Liver (tissue), 8 donors: ENCODE measurements at regions not wholly inside any gene's neighbourhood (a gene's known extent, or its start where the extent isn't known, plus 50 kb on each side); places are given as distances from the start of the nearest gene placed in this dataset.

Experiments
- DNase-seq: peaks from one replicate; pipeline ENCODE4 v3.0.0-alpha.2; 2017; ENCODE audit warnings: low spot score
- H3K27ac ChIP-seq, 2 donors: one replicate each; pipeline ENCODE4 v1.7.0; 2013; ENCODE audit warnings: inconsistent platforms in 2 of 2, low read length in 2 of 2, control low read depth in 1 of 2, low read depth in 1 of 2, mild to moderate bottlenecking in 1 of 2
- H3K27me3 ChIP-seq, 4 donors: one replicate each; pipeline versions ENCODE4 v1.6.1 to v1.7.0; 2013; ENCODE audit warnings: low read length in 3 of 4, inconsistent platforms in 1 of 4, mild to moderate bottlenecking in 1 of 4, moderate library complexity in 1 of 4; ENCODE audit not compliant: control insufficient read depth in 4 of 4, insufficient read depth in 4 of 4
- H3K36me3 ChIP-seq, 4 donors: one replicate each; pipeline versions ENCODE4 v1.6.1 to v1.7.0; 2013; ENCODE audit warnings: low read length in 3 of 4, mild to moderate bottlenecking in 3 of 4, low read depth in 1 of 4, moderate library complexity in 1 of 4; ENCODE audit not compliant: control insufficient read depth in 4 of 4, insufficient read depth in 3 of 4
- H3K4me1 ChIP-seq, 4 donors: one replicate each; pipeline versions ENCODE4 v1.6.1 to v1.7.0; 2013; ENCODE audit warnings: low read length in 3 of 4, mild to moderate bottlenecking in 3 of 4, moderate library complexity in 1 of 4; ENCODE audit not compliant: control insufficient read depth in 4 of 4, insufficient read depth in 4 of 4
- H3K4me3 ChIP-seq, 3 donors: one replicate each; pipeline versions ENCODE4 v1.6.1 to v1.7.0; 2013; ENCODE audit warnings: low read length in 3 of 3, control low read depth in 1 of 3, low read depth in 1 of 3, mild to moderate bottlenecking in 1 of 3
- H3K9ac ChIP-seq, 2 donors: one replicate each; pipeline ENCODE4 v1.7.0; 2013; ENCODE audit warnings: low read length in 2 of 2, mild to moderate bottlenecking in 2 of 2, moderate library complexity in 2 of 2, control low read depth in 1 of 2, low read depth in 1 of 2
- H3K9me3 ChIP-seq, 4 donors: one replicate each; pipeline versions ENCODE4 v1.6.1 to v1.7.0; 2013; ENCODE audit warnings: low read length in 3 of 4; ENCODE audit not compliant: control insufficient read depth in 4 of 4
- EGR1 ChIP-seq, 2 donors: IDR thresholded peaks; 2 replicates each; pipeline ENCODE4 v1.6.1; 2016 to 2018; ENCODE audit warnings: antibody characterized with exemption in 2 of 2, low read depth in 2 of 2
- FOXA1 ChIP-seq: IDR thresholded peaks from 2 replicates; pipeline ENCODE4 v1.6.1; 2016; ENCODE audit warnings: antibody characterized with exemption
- FOXA2 ChIP-seq: IDR thresholded peaks from 2 replicates; pipeline ENCODE4 v1.6.1; 2016; ENCODE audit warnings: antibody characterized with exemption
- HNF4A ChIP-seq, 2 donors: conservative IDR thresholded peaks; 2 replicates each; pipeline ENCODE4 v1.6.1; 2016; ENCODE audit warnings: antibody characterized with exemption in 2 of 2, mild to moderate bottlenecking in 2 of 2
- HNF4G ChIP-seq: IDR thresholded peaks from 2 replicates; pipeline ENCODE4 v1.6.1; 2016; ENCODE audit warnings: antibody characterized with exemption
- JUND ChIP-seq, 2 donors: IDR thresholded peaks; 2 replicates each; pipeline ENCODE4 v1.6.1; 2016; ENCODE audit warnings: antibody characterized with exemption in 2 of 2
- NR2F2 ChIP-seq: IDR thresholded peaks from 2 replicates; pipeline ENCODE4 v1.6.1; 2016; ENCODE audit warnings: antibody characterized with exemption
- RAD21 ChIP-seq, 2 donors: IDR thresholded peaks; 2 replicates each; pipeline ENCODE4 v1.6.1; 2016; ENCODE audit warnings: antibody characterized with exemption in 2 of 2, mild to moderate bottlenecking in 2 of 2
- RXRA ChIP-seq, 2 donors: IDR thresholded peaks; 2 replicates each; pipeline ENCODE4 v1.6.1; 2017 to 2018; ENCODE audit warnings: antibody characterized with exemption in 2 of 2, mild to moderate bottlenecking in 1 of 2
- SP1 ChIP-seq: IDR thresholded peaks from 2 replicates; pipeline ENCODE4 v1.6.1; 2018; ENCODE audit warnings: antibody characterized with exemption, mild to moderate bottlenecking
- TAF1 ChIP-seq: conservative IDR thresholded peaks from 2 replicates; pipeline ENCODE4 v1.6.1; 2016; ENCODE audit warnings: antibody characterized with exemption, mild to moderate bottlenecking
- YY1 ChIP-seq: IDR thresholded peaks from 2 replicates; pipeline ENCODE4 v1.6.1; 2016; ENCODE audit warnings: antibody characterized with exemption, mild to moderate bottlenecking
- WGBS: extraction: QIAGEN DNeasy Blood & Tissue Kit; methylation state at CpG from one replicate; pipeline ENCODE4 v1.1.7; 2013; 5-methylcytosine and 5-hydroxymethylcytosine counted together
- TF ChIP-seq, protein P1 (sequence below): fragments of 150-350 bp; IDR thresholded peaks from 2 replicates; pipeline ENCODE4 v1.5.1; 2017; ENCODE audit warnings: improper control_type of control experiment, low read depth, low read length; ENCODE audit not compliant: missing input control
- TF ChIP-seq, protein P2 (sequence below): IDR thresholded peaks from 2 replicates; pipeline ENCODE4 v1.6.1; 2016; ENCODE audit warnings: antibody characterized with exemption
- TF ChIP-seq, protein P3 (sequence below): IDR thresholded peaks from 2 replicates; pipeline ENCODE4 v1.6.1; 2016; ENCODE audit warnings: antibody characterized with exemption
- TF ChIP-seq, protein P4 (sequence below): IDR thresholded peaks from 2 replicates; pipeline ENCODE4 v1.6.1; 2016; ENCODE audit warnings: antibody characterized with exemption
- TF ChIP-seq, protein P5 (sequence below): IDR thresholded peaks from 2 replicates; pipeline ENCODE4 v1.6.1; 2016; ENCODE audit warnings: antibody characterized with exemption, mild to moderate bottlenecking
- donor health status: healthy.
- donor health status: healthy.
- donor health status: healthy.
- donor health status: healthy.
- donor health status: healthy.

DNA sequence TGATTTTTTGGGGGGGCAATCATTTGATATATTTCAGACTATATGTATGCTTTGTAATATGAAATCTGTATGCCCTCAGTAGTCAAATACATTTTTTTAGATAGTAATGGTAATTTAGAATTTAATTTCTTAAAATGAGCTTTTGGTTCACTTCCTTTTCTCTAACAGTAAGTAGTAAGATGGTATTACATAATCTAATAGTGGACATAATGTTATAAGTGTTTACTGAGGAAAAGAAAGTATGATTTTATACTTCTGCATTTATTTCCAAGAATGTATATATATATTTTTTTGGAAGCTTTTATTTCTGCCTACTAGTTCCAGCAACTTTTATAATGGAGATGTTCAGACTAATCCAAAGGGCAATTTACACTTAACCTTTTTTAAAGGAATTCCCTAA, 1450.7 kb upstream of the TENM3 start:
- Histone ChIP-seq H3K27ac (no peak overlapping the region), H3K9ac (no peak overlapping the region), H3K4me1 (no peaks in the 10 kb centered on the region), H3K36me3 (no peaks in the 10 kb centered on the region), H3K27me3 (no peaks in the 10 kb centered on the region), H3K4me3 (no peak overlapping the region), H3K9me3 (no peaks in the 10 kb centered on the region)
- no peak for DNase-seq
- TF ChIP-seq HNF4G = no peak
- no peak for TF ChIP-seq HNF4A (conservative IDR thresholded peaks at IDR 0.05)
- TF ChIP-seq RXRA (IDR thresholded peaks at IDR 0.05) = no peak
- no peak for TF ChIP-seq YY1
- TF ChIP-seq, protein P1, sequence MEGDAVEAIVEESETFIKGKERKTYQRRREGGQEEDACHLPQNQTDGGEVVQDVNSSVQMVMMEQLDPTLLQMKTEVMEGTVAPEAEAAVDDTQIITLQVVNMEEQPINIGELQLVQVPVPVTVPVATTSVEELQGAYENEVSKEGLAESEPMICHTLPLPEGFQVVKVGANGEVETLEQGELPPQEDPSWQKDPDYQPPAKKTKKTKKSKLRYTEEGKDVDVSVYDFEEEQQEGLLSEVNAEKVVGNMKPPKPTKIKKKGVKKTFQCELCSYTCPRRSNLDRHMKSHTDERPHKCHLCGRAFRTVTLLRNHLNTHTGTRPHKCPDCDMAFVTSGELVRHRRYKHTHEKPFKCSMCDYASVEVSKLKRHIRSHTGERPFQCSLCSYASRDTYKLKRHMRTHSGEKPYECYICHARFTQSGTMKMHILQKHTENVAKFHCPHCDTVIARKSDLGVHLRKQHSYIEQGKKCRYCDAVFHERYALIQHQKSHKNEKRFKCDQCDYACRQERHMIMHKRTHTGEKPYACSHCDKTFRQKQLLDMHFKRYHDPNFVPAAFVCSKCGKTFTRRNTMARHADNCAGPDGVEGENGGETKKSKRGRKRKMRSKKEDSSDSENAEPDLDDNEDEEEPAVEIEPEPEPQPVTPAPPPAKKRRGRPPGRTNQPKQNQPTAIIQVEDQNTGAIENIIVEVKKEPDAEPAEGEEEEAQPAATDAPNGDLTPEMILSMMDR = no peak
- TF ChIP-seq, protein P2, sequence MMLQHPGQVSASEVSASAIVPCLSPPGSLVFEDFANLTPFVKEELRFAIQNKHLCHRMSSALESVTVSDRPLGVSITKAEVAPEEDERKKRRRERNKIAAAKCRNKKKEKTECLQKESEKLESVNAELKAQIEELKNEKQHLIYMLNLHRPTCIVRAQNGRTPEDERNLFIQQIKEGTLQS = no peak
- TF ChIP-seq, protein P3, sequence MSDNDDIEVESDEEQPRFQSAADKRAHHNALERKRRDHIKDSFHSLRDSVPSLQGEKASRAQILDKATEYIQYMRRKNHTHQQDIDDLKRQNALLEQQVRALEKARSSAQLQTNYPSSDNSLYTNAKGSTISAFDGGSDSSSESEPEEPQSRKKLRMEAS = no peak
- TF ChIP-seq, protein P4, sequence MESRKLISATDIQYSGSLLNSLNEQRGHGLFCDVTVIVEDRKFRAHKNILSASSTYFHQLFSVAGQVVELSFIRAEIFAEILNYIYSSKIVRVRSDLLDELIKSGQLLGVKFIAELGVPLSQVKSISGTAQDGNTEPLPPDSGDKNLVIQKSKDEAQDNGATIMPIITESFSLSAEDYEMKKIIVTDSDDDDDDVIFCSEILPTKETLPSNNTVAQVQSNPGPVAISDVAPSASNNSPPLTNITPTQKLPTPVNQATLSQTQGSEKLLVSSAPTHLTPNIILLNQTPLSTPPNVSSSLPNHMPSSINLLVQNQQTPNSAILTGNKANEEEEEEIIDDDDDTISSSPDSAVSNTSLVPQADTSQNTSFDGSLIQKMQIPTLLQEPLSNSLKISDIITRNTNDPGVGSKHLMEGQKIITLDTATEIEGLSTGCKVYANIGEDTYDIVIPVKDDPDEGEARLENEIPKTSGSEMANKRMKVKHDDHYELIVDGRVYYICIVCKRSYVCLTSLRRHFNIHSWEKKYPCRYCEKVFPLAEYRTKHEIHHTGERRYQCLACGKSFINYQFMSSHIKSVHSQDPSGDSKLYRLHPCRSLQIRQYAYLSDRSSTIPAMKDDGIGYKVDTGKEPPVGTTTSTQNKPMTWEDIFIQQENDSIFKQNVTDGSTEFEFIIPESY = no peak
- TF ChIP-seq JUND (IDR thresholded peaks at IDR 0.05) = no peak
- TF ChIP-seq SP1 = no peak
- TF ChIP-seq FOXA1 = no peak
- TF ChIP-seq FOXA2 = no peak
- no peak for TF ChIP-seq TAF1
- TF ChIP-seq, protein P5, sequence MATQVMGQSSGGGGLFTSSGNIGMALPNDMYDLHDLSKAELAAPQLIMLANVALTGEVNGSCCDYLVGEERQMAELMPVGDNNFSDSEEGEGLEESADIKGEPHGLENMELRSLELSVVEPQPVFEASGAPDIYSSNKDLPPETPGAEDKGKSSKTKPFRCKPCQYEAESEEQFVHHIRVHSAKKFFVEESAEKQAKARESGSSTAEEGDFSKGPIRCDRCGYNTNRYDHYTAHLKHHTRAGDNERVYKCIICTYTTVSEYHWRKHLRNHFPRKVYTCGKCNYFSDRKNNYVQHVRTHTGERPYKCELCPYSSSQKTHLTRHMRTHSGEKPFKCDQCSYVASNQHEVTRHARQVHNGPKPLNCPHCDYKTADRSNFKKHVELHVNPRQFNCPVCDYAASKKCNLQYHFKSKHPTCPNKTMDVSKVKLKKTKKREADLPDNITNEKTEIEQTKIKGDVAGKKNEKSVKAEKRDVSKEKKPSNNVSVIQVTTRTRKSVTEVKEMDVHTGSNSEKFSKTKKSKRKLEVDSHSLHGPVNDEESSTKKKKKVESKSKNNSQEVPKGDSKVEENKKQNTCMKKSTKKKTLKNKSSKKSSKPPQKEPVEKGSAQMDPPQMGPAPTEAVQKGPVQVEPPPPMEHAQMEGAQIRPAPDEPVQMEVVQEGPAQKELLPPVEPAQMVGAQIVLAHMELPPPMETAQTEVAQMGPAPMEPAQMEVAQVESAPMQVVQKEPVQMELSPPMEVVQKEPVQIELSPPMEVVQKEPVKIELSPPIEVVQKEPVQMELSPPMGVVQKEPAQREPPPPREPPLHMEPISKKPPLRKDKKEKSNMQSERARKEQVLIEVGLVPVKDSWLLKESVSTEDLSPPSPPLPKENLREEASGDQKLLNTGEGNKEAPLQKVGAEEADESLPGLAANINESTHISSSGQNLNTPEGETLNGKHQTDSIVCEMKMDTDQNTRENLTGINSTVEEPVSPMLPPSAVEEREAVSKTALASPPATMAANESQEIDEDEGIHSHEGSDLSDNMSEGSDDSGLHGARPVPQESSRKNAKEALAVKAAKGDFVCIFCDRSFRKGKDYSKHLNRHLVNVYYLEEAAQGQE = no peak

DNA sequence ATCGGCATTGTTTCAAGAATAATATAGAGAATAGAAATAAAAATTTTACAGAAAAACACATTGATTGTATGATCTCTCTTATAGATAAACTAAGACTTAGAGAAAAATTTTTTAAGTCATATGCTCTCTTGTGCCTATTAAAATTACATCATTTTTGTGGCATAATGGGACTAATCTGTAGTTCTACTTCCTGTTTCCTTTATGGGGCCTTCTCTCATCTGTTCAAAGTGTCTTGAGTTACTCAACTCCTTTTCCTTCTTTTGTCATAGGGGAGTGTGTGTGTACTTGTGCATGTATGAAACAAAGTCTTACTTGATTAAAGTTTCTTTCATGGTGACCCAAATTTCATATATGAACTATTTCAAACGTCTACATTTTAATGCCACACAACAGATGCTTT, 1448.9 kb upstream of the TENM3 start:
- H3K9ac ChIP-seq = no peak overlapping the region
- no peak for DNase-seq
- no peak overlapping the region for H3K4me3 ChIP-seq
- TF ChIP-seq JUND (IDR thresholded peaks at IDR 0.05) = no peak
- TF ChIP-seq YY1 = no peak
- no peak for TF ChIP-seq RXRA (IDR thresholded peaks at IDR 0.05)
- no peak for TF ChIP-seq HNF4A (conservative IDR thresholded peaks at IDR 0.05)
- TF ChIP-seq, protein P1 = no peak
- no peak for TF ChIP-seq RAD21 (IDR thresholded peaks at IDR 0.05)
- TF ChIP-seq, protein P2 = no peak
- TF ChIP-seq, protein P5 = no peak
- no peak for TF ChIP-seq EGR1 (IDR thresholded peaks at IDR 0.05; ENCODE audit: low read depth in 2 of 2)
- no peak for TF ChIP-seq SP1
- TF ChIP-seq HNF4G = no peak
- TF ChIP-seq TAF1 = no peak
- TF ChIP-seq FOXA2 = no peak
- TF ChIP-seq NR2F2 = no peak
- 62% methylated on average over 2 of the region's 2 CpGs for WGBS
- no peaks in the 10 kb centered on the region for H3K27me3 ChIP-seq
- no peaks in the 10 kb centered on the region for H3K36me3 ChIP-seq
- H3K9me3 ChIP-seq = no peaks in the 10 kb centered on the region
- H3K27ac ChIP-seq = no peak overlapping the region
- H3K4me1 ChIP-seq = no peaks in the 10 kb centered on the region
